ENCODE measurements at regions not wholly inside any gene's neighbourhood (a gene's known extent, or its start where the extent isn't known, plus 50 kb on each side); places are given as distances from the start of the nearest gene placed in this dataset.
A peak's percentile ranks its signal among the peaks of the same experiment; 100 is the strongest.

- no peak for DNase-seq
Observed at GRCh38 chr7:86970986-86971385, 88.5 kb downstream of the ELAPOR2 start.

- DNase-seq, result no peak
Observed at GRCh38 chr7:86970547-86970946, 88.9 kb downstream of the ELAPOR2 start.

GRCh38 chr7:86969865-86970264, 89.6 kb downstream of the ELAPOR2 start:
- peak; percentile 15 for DNase-seq

GRCh38 chr7:86968618-86969017, 90.8 kb downstream of the ELAPOR2 start:
- DNase-seq, result no peak

- no peak for DNase-seq
Observed at GRCh38 chr7:86966916-86967315, 92.5 kb downstream of the ELAPOR2 start.

GRCh38 chr7:86965727-86966120, 93.7 kb downstream of the ELAPOR2 start:
- no peak for DNase-seq

- no peak for DNase-seq
Observed at GRCh38 chr7:86964973-86965726, 94.3 kb downstream of the ELAPOR2 start.

- DNase-seq, result no peak
Observed at GRCh38 chr7:86963599-86964230, 95.7 kb downstream of the ELAPOR2 start.

- DNase-seq, result no peak
Observed at GRCh38 chr7:86962623-86963022, 96.8 kb downstream of the ELAPOR2 start.

GRCh38 chr7:86961686-86962085, 97.8 kb downstream of the ELAPOR2 start:
- DNase-seq, result no peak

- no peak for DNase-seq
Observed at GRCh38 chr7:86958380-86958779, 101.1 kb downstream of the ELAPOR2 start.

- DNase-seq, result no peak
Observed at GRCh38 chr7:86956567-86956966, 102.9 kb downstream of the ELAPOR2 start.

GRCh38 chr7:86955895-86956503, 103.5 kb downstream of the ELAPOR2 start:
- peak; percentile 5 for DNase-seq

- no peak for DNase-seq
Observed at GRCh38 chr7:86954971-86955370, 104.5 kb downstream of the ELAPOR2 start.

GRCh38 chr7:86953653-86954336, 105.7 kb downstream of the ELAPOR2 start:
- DNase-seq, result no peak

- DNase-seq, result no peak
Observed at GRCh38 chr7:86953219-86953618, 106.2 kb downstream of the ELAPOR2 start.

- no peak for DNase-seq
Observed at GRCh38 chr7:86951895-86952294, 107.6 kb downstream of the ELAPOR2 start.

- DNase-seq, result no peak
Observed at GRCh38 chr7:86950944-86951343, 108.5 kb downstream of the ELAPOR2 start.

GRCh38 chr7:86950360-86950759, 109.1 kb downstream of the ELAPOR2 start:
- DNase-seq, result no peak

- no peak for DNase-seq
Observed at GRCh38 chr7:86949779-86950260, 109.6 kb downstream of the ELAPOR2 start.

GRCh38 chr7:86949052-86949778, 110.2 kb downstream of the ELAPOR2 start:
- no peak for DNase-seq

- DNase-seq, result no peak
Observed at GRCh38 chr7:86947929-86948328, 111.5 kb downstream of the ELAPOR2 start.

- DNase-seq, result no peak
Observed at GRCh38 chr7:86943447-86943846, 116.0 kb downstream of the ELAPOR2 start.
